ENCODE measurements at regions not wholly inside any gene's neighbourhood (a gene's known extent, or its start where the extent isn't known, plus 50 kb on each side); places are given as distances from the start of the nearest gene placed in this dataset.

DNA sequence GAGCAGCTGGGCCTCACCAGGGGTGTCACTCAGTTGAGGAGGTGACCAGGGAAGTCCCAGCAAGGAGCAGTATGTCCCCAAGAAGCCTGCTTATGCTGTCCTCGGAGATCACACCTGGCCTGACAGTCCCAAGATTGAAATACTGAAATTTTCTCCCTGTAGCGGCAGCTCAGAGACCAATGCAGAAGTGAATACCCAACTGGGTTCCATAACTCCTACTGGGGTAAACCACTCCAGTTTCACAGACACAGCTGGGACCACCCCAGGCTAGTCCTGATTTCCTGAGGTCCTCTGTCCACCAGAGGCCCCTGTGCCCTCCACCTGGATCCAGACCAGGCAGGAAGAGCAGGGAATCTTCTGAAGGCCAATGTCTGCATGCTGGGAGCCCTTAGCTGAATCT is 298.1 kb downstream of the ZEB1 start:
- H3K4me3 ChIP-seq (ENCODE audit: low read depth, low read length), result no peak overlapping the region
- TF ChIP-seq, protein P1, sequence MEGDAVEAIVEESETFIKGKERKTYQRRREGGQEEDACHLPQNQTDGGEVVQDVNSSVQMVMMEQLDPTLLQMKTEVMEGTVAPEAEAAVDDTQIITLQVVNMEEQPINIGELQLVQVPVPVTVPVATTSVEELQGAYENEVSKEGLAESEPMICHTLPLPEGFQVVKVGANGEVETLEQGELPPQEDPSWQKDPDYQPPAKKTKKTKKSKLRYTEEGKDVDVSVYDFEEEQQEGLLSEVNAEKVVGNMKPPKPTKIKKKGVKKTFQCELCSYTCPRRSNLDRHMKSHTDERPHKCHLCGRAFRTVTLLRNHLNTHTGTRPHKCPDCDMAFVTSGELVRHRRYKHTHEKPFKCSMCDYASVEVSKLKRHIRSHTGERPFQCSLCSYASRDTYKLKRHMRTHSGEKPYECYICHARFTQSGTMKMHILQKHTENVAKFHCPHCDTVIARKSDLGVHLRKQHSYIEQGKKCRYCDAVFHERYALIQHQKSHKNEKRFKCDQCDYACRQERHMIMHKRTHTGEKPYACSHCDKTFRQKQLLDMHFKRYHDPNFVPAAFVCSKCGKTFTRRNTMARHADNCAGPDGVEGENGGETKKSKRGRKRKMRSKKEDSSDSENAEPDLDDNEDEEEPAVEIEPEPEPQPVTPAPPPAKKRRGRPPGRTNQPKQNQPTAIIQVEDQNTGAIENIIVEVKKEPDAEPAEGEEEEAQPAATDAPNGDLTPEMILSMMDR (IDR thresholded peaks at IDR 0.05; ENCODE audit: insufficient read depth, low read length, poor library complexity, severe bottlenecking), result no peak
- no peak for DNase-seq (ENCODE audit: low read depth)
- H3K27me3 ChIP-seq (ENCODE audit: control insufficient read depth, insufficient read depth, low read length), result no peaks in the 10 kb centered on the region
- no peaks in the 10 kb centered on the region for H3K36me3 ChIP-seq (ENCODE audit: control insufficient read depth, insufficient read depth, low read length)

DNA sequence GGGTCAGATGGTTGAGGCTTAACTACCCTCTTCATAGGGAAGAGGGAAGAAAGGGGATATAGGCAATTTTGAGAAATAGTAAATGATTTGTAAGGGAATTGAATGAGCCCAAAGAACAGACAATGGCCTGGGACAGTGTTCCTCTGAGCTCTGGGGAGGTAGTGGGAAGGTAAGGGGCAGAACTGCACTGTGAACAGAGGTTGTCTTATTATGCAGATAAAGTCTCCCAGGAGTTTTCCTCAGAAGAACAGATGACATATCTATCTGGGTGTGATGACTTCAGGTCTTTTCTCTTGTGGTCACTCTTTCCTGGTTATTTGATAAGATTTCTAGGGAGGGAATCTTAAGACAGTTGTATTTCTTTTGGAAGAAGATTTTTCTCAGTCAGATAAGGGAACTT is 296.1 kb downstream of the ZEB1 start:
- TF ChIP-seq, protein P1 (IDR thresholded peaks at IDR 0.05; ENCODE audit: insufficient read depth, low read length, poor library complexity, severe bottlenecking), result no peak
- Histone ChIP-seq H3K4me3 (ENCODE audit: low read depth, low read length) (no peak overlapping the region), H3K27me3 (ENCODE audit: control insufficient read depth, insufficient read depth, low read length) (no peaks in the 10 kb centered on the region), H3K36me3 (ENCODE audit: control insufficient read depth, insufficient read depth, low read length) (no peaks in the 10 kb centered on the region)
- no peak for DNase-seq (ENCODE audit: low read depth)

DNA sequence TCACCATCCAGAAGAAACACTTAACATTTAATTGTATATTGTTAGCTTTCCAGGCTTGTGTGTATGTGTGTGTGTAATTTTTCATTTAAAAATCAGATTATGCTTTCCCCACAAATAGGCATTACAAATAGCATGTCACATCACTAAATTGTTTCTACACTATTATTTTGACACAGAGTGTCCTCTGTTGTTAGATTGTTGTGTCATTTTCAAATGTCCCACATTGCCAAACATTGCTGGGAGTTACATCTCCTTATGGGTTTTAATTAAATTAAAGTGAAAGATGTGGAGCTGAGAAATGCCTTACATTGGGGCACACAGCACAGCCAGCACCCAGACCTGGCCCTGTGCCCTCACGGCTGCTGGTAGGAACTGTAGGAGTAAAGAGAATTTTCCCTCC is 295.6 kb downstream of the ZEB1 start:
- H3K27me3 ChIP-seq (ENCODE audit: control insufficient read depth, insufficient read depth, low read length), result no peaks in the 10 kb centered on the region
- H3K4me3 ChIP-seq (ENCODE audit: low read depth, low read length), result no peak overlapping the region
- no peak for DNase-seq (ENCODE audit: low read depth)
- no peaks in the 10 kb centered on the region for H3K36me3 ChIP-seq (ENCODE audit: control insufficient read depth, insufficient read depth, low read length)
- TF ChIP-seq, protein P1 (IDR thresholded peaks at IDR 0.05; ENCODE audit: insufficient read depth, low read length, poor library complexity, severe bottlenecking), result no peak

DNA sequence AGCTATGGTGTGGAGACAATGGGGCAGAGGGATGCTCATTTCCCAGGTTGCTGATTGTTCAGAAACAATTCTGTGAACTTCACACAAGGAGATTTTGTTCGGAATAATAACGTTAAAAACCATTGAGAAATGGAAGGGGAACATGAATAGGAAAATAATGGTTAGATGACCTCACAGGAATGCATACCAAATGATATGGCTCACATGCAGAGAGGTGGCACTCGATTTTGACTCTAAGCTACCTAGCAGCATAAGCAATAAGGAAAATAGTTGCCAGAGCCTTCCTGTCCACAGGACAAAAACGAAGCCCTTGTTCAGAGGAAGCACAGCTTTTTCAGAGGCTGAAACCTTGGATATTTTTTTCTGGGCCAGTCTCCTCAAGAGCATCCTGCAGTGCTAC is 293.1 kb downstream of the ZEB1 start:
- TF ChIP-seq, protein P1 (IDR thresholded peaks at IDR 0.05; ENCODE audit: insufficient read depth, low read length, poor library complexity, severe bottlenecking), result no peak
- Histone ChIP-seq H3K4me3 (ENCODE audit: low read depth, low read length) (no peak overlapping the region), H3K36me3 (ENCODE audit: control insufficient read depth, insufficient read depth, low read length) (no peaks in the 10 kb centered on the region), H3K27me3 (ENCODE audit: control insufficient read depth, insufficient read depth, low read length) (no peaks in the 10 kb centered on the region)
- no peak for DNase-seq (ENCODE audit: low read depth)

DNA sequence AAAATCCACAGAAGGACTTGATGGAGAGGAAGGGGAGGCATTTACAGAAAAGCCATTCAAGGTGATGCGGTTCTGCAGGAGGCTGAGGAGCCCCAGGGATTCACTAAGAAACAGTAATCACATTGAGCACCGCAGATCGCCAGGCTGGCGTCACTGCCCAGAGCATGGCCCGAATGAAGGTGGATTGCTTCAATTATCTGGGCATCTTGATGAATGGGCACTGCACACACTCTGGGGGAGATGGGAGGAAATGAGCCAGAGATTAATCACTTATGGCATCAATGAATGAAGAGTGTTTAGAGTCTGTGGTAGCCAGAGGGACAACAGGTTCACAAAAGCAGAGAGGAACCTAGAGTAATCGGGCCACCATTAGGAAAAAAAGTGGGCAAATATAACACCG is 292.1 kb downstream of the ZEB1 start:
- H3K36me3 ChIP-seq (ENCODE audit: control insufficient read depth, insufficient read depth, low read length), result no peaks in the 10 kb centered on the region

DNA sequence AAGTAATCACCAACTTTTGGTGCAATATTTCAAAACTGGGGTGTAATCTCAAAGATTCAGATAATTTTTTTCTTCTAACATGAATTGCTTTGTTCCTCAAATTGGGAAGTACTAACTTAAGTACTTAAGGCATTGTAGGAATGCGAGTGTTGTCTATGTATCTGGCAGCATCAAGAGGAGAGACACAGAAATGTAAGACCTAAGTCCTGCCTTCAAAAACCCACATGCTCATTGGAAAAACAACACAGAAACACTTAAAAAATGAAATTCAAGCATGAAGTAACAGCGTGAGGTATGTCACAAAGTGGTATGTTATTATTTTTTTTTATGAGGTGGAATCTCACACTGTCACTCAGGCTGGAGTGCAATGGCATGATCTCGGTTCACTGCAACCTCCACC is 288.5 kb downstream of the ZEB1 start:
- Histone ChIP-seq H3K27me3 (ENCODE audit: control insufficient read depth, insufficient read depth, low read length) (no peaks in the 10 kb centered on the region), H3K36me3 (ENCODE audit: control insufficient read depth, insufficient read depth, low read length) (no peaks in the 10 kb centered on the region), H3K4me3 (ENCODE audit: low read depth, low read length) (no peak overlapping the region)
- TF ChIP-seq, protein P1 (IDR thresholded peaks at IDR 0.05; ENCODE audit: insufficient read depth, low read length, poor library complexity, severe bottlenecking), result no peak
- DNase-seq (ENCODE audit: low read depth), result no peak

More for the DNA sequence above, 292.1 kb downstream of the ZEB1 start:
- H3K27me3 ChIP-seq (ENCODE audit: control insufficient read depth, insufficient read depth, low read length), result no peaks in the 10 kb centered on the region
- no peak for DNase-seq (ENCODE audit: low read depth)
- no peak overlapping the region for H3K4me3 ChIP-seq (ENCODE audit: low read depth, low read length)
- TF ChIP-seq, protein P1 (IDR thresholded peaks at IDR 0.05; ENCODE audit: insufficient read depth, low read length, poor library complexity, severe bottlenecking), result no peak

Measured in kidney epithelial cell (primary cell).